Stimulated activated naive B cell treated with anti-CD40 and anti-IgM and Interleukin-4, amounts not matched to agents 10 μg/mL and 1 μg/mL and 100 μg/mL, for 72 hours (primary cell): ENCODE measurements at regions not wholly inside any gene's neighbourhood (a gene's known extent, or its start where the extent isn't known, plus 50 kb on each side); places are given as distances from the start of the nearest gene placed in this dataset.
"Not testable (repeated sequence)": the region's sequence is repeated elsewhere in the genome, so short reads cannot be mapped to it uniquely, and the experiment has no call there.

Experiments used
- ATAC-seq, 2 donors: fragments of 150-1000 bp; cut with Tn5 transposase; replicated peaks; 2 replicates each; pipeline ENCODE4 v1.10.0; 2021; ENCODE audit warnings: moderate library complexity in 1 of 2
- DNase-seq: peaks from one replicate; pipeline ENCODE4 v3.0.0; 2021
- H3K27ac Mint-ChIP-seq: one replicate; pipeline ENCODE4 v1.8.0; 2022; ENCODE audit warnings: mild to moderate bottlenecking, mixed read lengths
- H3K27me3 Mint-ChIP-seq, 2 donors: one replicate each; pipeline ENCODE4 v1.8.0; 2022; ENCODE audit warnings: mixed read lengths in 2 of 2
- H3K36me3 Mint-ChIP-seq, 2 donors: one replicate each; pipeline ENCODE4 v1.8.0; 2022; ENCODE audit warnings: mixed read lengths in 2 of 2, mild to moderate bottlenecking in 1 of 2
- H3K4me1 Mint-ChIP-seq, 2 donors: one replicate each; pipeline ENCODE4 v1.8.0; 2022; ENCODE audit warnings: mixed read lengths in 2 of 2, mild to moderate bottlenecking in 1 of 2
- H3K4me3 Mint-ChIP-seq, 2 donors: one replicate each; pipeline ENCODE4 v1.8.0; 2022; ENCODE audit warnings: mild to moderate bottlenecking in 2 of 2, mixed read lengths in 2 of 2, moderate library complexity in 1 of 2
- H3K9me3 Mint-ChIP-seq, 2 donors: one replicate each; pipeline ENCODE4 v1.8.0; 2022; ENCODE audit warnings: mixed read lengths in 2 of 2, mild to moderate bottlenecking in 1 of 2

GRCh38 chr1:228892200-228892599 lies 156.9 kb downstream of the RHOU start:
- not testable (repeated sequence) for H3K9me3 Mint-ChIP-seq, H3K4me3 Mint-ChIP-seq, H3K27ac Mint-ChIP-seq, H3K27me3 Mint-ChIP-seq, H3K36me3 Mint-ChIP-seq, H3K4me1 Mint-ChIP-seq, ATAC-seq, DNase-seq

GRCh38 chr1:228894442-228894989 lies 159.2 kb downstream of the RHOU start:
- DNase-seq (no peak), ATAC-seq (no peak)
- Mint-ChIP-seq H3K4me1 (peaks cover 9 to 16% of the 10 kb centered on the region in 2 donors), H3K9me3 (no peaks in the 10 kb centered on the region), H3K27me3 (peaks cover 0 to 9% of the 10 kb centered on the region in 2 donors), H3K4me3 (no peak overlapping the region), H3K36me3 (no peaks in the 10 kb centered on the region), H3K27ac (no peak overlapping the region)

- no peaks in the 10 kb centered on the region for H3K27me3 Mint-ChIP-seq
- ATAC-seq (peak in 1 of 2 donors; percentile 1), DNase-seq (no peak)
- no peaks in the 10 kb centered on the region for H3K9me3 Mint-ChIP-seq
- no peak overlapping the region for H3K4me3 Mint-ChIP-seq
- peaks cover 9 to 16% of the 10 kb centered on the region in 2 donors for H3K4me1 Mint-ChIP-seq
- H3K36me3 Mint-ChIP-seq = no peaks in the 10 kb centered on the region
- no peak overlapping the region for H3K27ac Mint-ChIP-seq
Measured at GRCh38 chr1:228897901-228898300, 162.6 kb downstream of the RHOU start.

- Mint-ChIP-seq H3K36me3 (no peaks in the 10 kb centered on the region), H3K27me3 (no peaks in the 10 kb centered on the region), H3K9me3 (no peaks in the 10 kb centered on the region), H3K4me3 (peak overlapping the region in 1 of 2 donors; percentile 19), H3K4me1 (peaks cover 9 to 16% of the 10 kb centered on the region in 2 donors), H3K27ac (peak overlapping the region; percentile 25)
- peak; percentile 35 for DNase-seq
- ATAC-seq = peak; percentile 99 to 100
Measured at GRCh38 chr1:228898582-228898992, 163.3 kb downstream of the RHOU start.

GRCh38 chr1:228899421-228899956 lies 164.2 kb downstream of the RHOU start:
- H3K36me3 Mint-ChIP-seq = no peaks in the 10 kb centered on the region
- peaks cover 9 to 16% of the 10 kb centered on the region in 2 donors for H3K4me1 Mint-ChIP-seq
- peak overlapping the region; percentile 38 for H3K27ac Mint-ChIP-seq
- H3K4me3 Mint-ChIP-seq = no peak overlapping the region
- H3K9me3 Mint-ChIP-seq = no peaks in the 10 kb centered on the region
- DNase-seq (no peak), ATAC-seq (no peak)
- H3K27me3 Mint-ChIP-seq = no peaks in the 10 kb centered on the region

- H3K4me1 Mint-ChIP-seq = peaks cover 9 to 16% of the 10 kb centered on the region in 2 donors
- H3K9me3 Mint-ChIP-seq = no peaks in the 10 kb centered on the region
- ATAC-seq = no peak
- H3K36me3 Mint-ChIP-seq = no peaks in the 10 kb centered on the region
- no peak overlapping the region for H3K27ac Mint-ChIP-seq
- H3K27me3 Mint-ChIP-seq = no peaks in the 10 kb centered on the region
- no peak overlapping the region for H3K4me3 Mint-ChIP-seq
- no peak for DNase-seq
Measured at GRCh38 chr1:228900099-228900885, 165.0 kb downstream of the RHOU start.

- H3K27me3 Mint-ChIP-seq = no peaks in the 10 kb centered on the region
Measured at GRCh38 chr1:228900886-228901392, 165.7 kb downstream of the RHOU start.

GRCh38 chr1:228901936-228902681 lies 166.8 kb downstream of the RHOU start:
- Mint-ChIP-seq H3K4me1 (peaks cover 9 to 16% of the 10 kb centered on the region in 2 donors), H3K36me3 (no peaks in the 10 kb centered on the region), H3K4me3 (no peak overlapping the region), H3K27me3 (no peaks in the 10 kb centered on the region), H3K27ac (no peak overlapping the region), H3K9me3 (no peaks in the 10 kb centered on the region)
- no peak for DNase-seq
- no peak for ATAC-seq

More at GRCh38 chr1:228900886-228901392, 165.7 kb downstream of the RHOU start:
- no peak for ATAC-seq
- H3K36me3 Mint-ChIP-seq = no peaks in the 10 kb centered on the region
- no peak for DNase-seq
- no peaks in the 10 kb centered on the region for H3K9me3 Mint-ChIP-seq
- no peak overlapping the region for H3K4me3 Mint-ChIP-seq
- H3K4me1 Mint-ChIP-seq = peaks cover 9 to 16% of the 10 kb centered on the region in 2 donors
- H3K27ac Mint-ChIP-seq = no peak overlapping the region

- no peak overlapping the region for H3K4me3 Mint-ChIP-seq
- no peaks in the 10 kb centered on the region for H3K27me3 Mint-ChIP-seq
- DNase-seq = no peak
- no peak for ATAC-seq
- H3K36me3 Mint-ChIP-seq = no peaks in the 10 kb centered on the region
- peaks cover 5 to 12% of the 10 kb centered on the region in 2 donors for H3K4me1 Mint-ChIP-seq
- H3K27ac Mint-ChIP-seq = no peak overlapping the region
- H3K9me3 Mint-ChIP-seq = no peaks in the 10 kb centered on the region
Measured at GRCh38 chr1:228902781-228903433, 167.6 kb downstream of the RHOU start.

- H3K4me3 Mint-ChIP-seq = no peak overlapping the region
- H3K36me3 Mint-ChIP-seq = no peaks in the 10 kb centered on the region
- DNase-seq (no peak), ATAC-seq (no peak)
- H3K4me1 Mint-ChIP-seq = peaks cover 3 to 6% of the 10 kb centered on the region in 2 donors
- no peak overlapping the region for H3K27ac Mint-ChIP-seq
- no peaks in the 10 kb centered on the region for H3K27me3 Mint-ChIP-seq
- H3K9me3 Mint-ChIP-seq = no peaks in the 10 kb centered on the region
Measured at GRCh38 chr1:228903434-228904071, 168.3 kb downstream of the RHOU start.

GRCh38 chr1:228904222-228904621 lies 168.9 kb downstream of the RHOU start:
- Mint-ChIP-seq H3K4me1 (no peaks in the 10 kb centered on the region), H3K36me3 (no peaks in the 10 kb centered on the region), H3K27me3 (no peaks in the 10 kb centered on the region), H3K9me3 (no peaks in the 10 kb centered on the region), H3K27ac (no peak overlapping the region), H3K4me3 (no peak overlapping the region)
- DNase-seq (no peak), ATAC-seq (no peak)

- Mint-ChIP-seq H3K36me3 (no peaks in the 10 kb centered on the region), H3K27me3 (peaks cover 0 to 4% of the 10 kb centered on the region in 2 donors), H3K9me3 (peaks cover 0 to 3% of the 10 kb centered on the region in 2 donors), H3K4me3 (no peak overlapping the region), H3K4me1 (no peaks in the 10 kb centered on the region), H3K27ac (no peak overlapping the region)
- ATAC-seq (no peak), DNase-seq (no peak)
Measured at GRCh38 chr1:228905701-228906101, 170.4 kb downstream of the RHOU start.

GRCh38 chr1:228906223-228906860 lies 171.1 kb downstream of the RHOU start:
- no peaks in the 10 kb centered on the region for H3K4me1 Mint-ChIP-seq
- ATAC-seq (no peak), DNase-seq (no peak)
- peak overlapping the region; percentile 38 for H3K27ac Mint-ChIP-seq
- H3K9me3 Mint-ChIP-seq = peaks cover 0 to 3% of the 10 kb centered on the region in 2 donors
- H3K4me3 Mint-ChIP-seq = no peak overlapping the region
- no peaks in the 10 kb centered on the region for H3K36me3 Mint-ChIP-seq
- peaks cover 0 to 4% of the 10 kb centered on the region in 2 donors for H3K27me3 Mint-ChIP-seq
